H1 (cell line): ENCODE measurements at regions not wholly inside any gene's neighbourhood (a gene's known extent, or its start where the extent isn't known, plus 50 kb on each side); places are given as distances from the start of the nearest gene placed in this dataset.

Experiments used
- CTCF ChIA-PET: fragments of 300-600 bp; sonication (Branson Sonifier 250); formaldehyde crosslinking; loops from one replicate; lab custom pipeline; 2021; ENCODE audit not compliant: partially characterized antibody; lab: Charles Lee
- POLR2A ChIA-PET: fragments of 300-600 bp; sonication (Branson Sonifier 250); formaldehyde crosslinking; loops from one replicate; lab custom pipeline; 2021; ENCODE audit warnings: inconsistent platforms; ENCODE audit not compliant: partially characterized antibody; lab: Charles Lee
- DNase-seq, 2 experiments: peaks; one replicate each; pipeline versions ENCODE4 v3.0.0 to v3.0.0-alpha.2; 2010 to 2022; ENCODE audit warnings: low spot score in 2 of 2, low read depth in 1 of 2, mixed read lengths in 1 of 2
- FAIRE-seq: peaks from 2 replicates; lab custom pipeline; 2011; peaks lifted over from hg19 to GRCh38; lab: Jason Lieb, UNC
- H2AFZ ChIP-seq: 2 replicates; pipeline ENCODE4 v1.8.1; 2012; ENCODE audit warnings: low read length, inconsistent platforms
- H2AK5ac ChIP-seq: 2 replicates; pipeline ENCODE4 v1.6.1; 2013; ENCODE audit warnings: low read depth, low read length
- H2BK120ac ChIP-seq: replicated peaks from 2 replicates; pipeline ENCODE3; 2013; ENCODE audit warnings: low read depth, low read length, inconsistent platforms
- H2BK12ac ChIP-seq: 2 replicates; pipeline ENCODE4 v1.6.1; 2013; ENCODE audit warnings: low read depth, low read length
- H2BK15ac ChIP-seq: 2 replicates; pipeline ENCODE4 v1.6.1; 2013; ENCODE audit warnings: low read length
- H2BK20ac ChIP-seq: 2 replicates; pipeline ENCODE4 v1.6.1; 2013; ENCODE audit warnings: low read length
- H2BK5ac ChIP-seq: 2 replicates; pipeline ENCODE4 v1.6.1; 2013; ENCODE audit warnings: low read depth, low read length
- H3K14ac ChIP-seq: 2 replicates; pipeline ENCODE4 v1.6.1; 2013; ENCODE audit warnings: inconsistent platforms; ENCODE audit not compliant: insufficient read length
- H3K18ac ChIP-seq: 2 replicates; pipeline ENCODE4 v1.6.1; 2013; ENCODE audit warnings: low read length; ENCODE audit errors: extremely low read depth
- H3K23ac ChIP-seq: 2 replicates; pipeline ENCODE4 v1.6.1; 2013; ENCODE audit warnings: inconsistent platforms; ENCODE audit not compliant: insufficient read length
- H3K23me2 ChIP-seq: 2 replicates; pipeline ENCODE4 v1.6.1; 2013; ENCODE audit warnings: low read depth, low read length
- H3K27ac ChIP-seq: 2 replicates; pipeline ENCODE4 v1.6.1; 2011; ENCODE audit warnings: low read depth, low read length, inconsistent platforms
- H3K27me3 ChIP-seq, 4 experiments: replicated peaks in 1 of 4; 1 replicate in 1 of 4; 2 replicates in 3 of 4; pipeline versions ENCODE4 v1.6.1 to v1.8.1; 2011 to 2013; ENCODE audit warnings: low read length in 3 of 4, mild to moderate bottlenecking in 3 of 4, inconsistent platforms in 2 of 4, mixed read lengths in 2 of 4, moderate library complexity in 1 of 4; ENCODE audit not compliant: control insufficient read depth in 3 of 4, insufficient read depth in 3 of 4; ENCODE audit errors: extremely low read depth in 1 of 4
- H3K36me3 ChIP-seq, 4 experiments: 2 replicates each; pipeline versions ENCODE4 v1.6.1 to v1.8.1; 2011 to 2013; ENCODE audit warnings: mild to moderate bottlenecking in 4 of 4, low read length in 3 of 4, moderate library complexity in 2 of 4, control low read depth in 1 of 4, inconsistent platforms in 1 of 4; ENCODE audit not compliant: insufficient read depth in 4 of 4, control insufficient read depth in 2 of 4
- H3K4ac ChIP-seq: replicated peaks from 2 replicates; pipeline ENCODE3; 2013; ENCODE audit warnings: low read length, low read depth, mixed read lengths, inconsistent platforms; ENCODE audit not compliant: insufficient read length
- H3K4me1 ChIP-seq, 4 experiments: replicated peaks in 1 of 4; 1 replicate in 1 of 4; 2 replicates in 3 of 4; pipeline versions ENCODE4 v1.6.1 to v1.8.1; 2011 to 2013; ENCODE audit warnings: low read length in 3 of 4, inconsistent platforms in 2 of 4, mixed read lengths in 1 of 4; ENCODE audit not compliant: insufficient read depth in 4 of 4, control insufficient read depth in 3 of 4
- H3K4me2 ChIP-seq, 2 experiments: 2 replicates each; pipeline versions ENCODE4 v1.6.1 to v1.8.1; 2011 to 2013; ENCODE audit warnings: low read depth in 2 of 2, low read length in 2 of 2, control low read depth in 1 of 2, inconsistent platforms in 1 of 2, mild to moderate bottlenecking in 1 of 2; ENCODE audit not compliant: insufficient read depth in 1 of 2
- H3K4me3 ChIP-seq, 4 experiments: fragments of 200-600, 300-600 bp in 1 of 4; sonication (generic), shearing (Covaris generic), sonication (Bioruptor Twin) in 1 of 4; 2 replicates each; pipeline versions ENCODE4 v1.5.1 to v1.8.1; 2011 to 2016; ENCODE audit warnings: low read length in 4 of 4, low read depth in 3 of 4, control low read depth in 2 of 4, inconsistent platforms in 2 of 4, mild to moderate bottlenecking in 2 of 4, mixed read lengths in 1 of 4, moderate library complexity in 1 of 4; ENCODE audit not compliant: insufficient read depth in 2 of 4; ENCODE audit errors: extremely low read depth in 1 of 4
- H3K56ac ChIP-seq: replicated peaks from 2 replicates; pipeline ENCODE3; 2013; ENCODE audit warnings: low read depth, mild to moderate bottlenecking, mixed read lengths, low read length, inconsistent platforms; ENCODE audit not compliant: insufficient read length
- H3K79me1 ChIP-seq: 2 replicates; pipeline ENCODE4 v1.6.1; 2013; ENCODE audit warnings: low read depth, low read length, control low read depth
- H3K79me2 ChIP-seq, 2 experiments: 2 replicates each; pipeline versions ENCODE4 v1.6.1 to v1.8.1; 2012 to 2013; ENCODE audit warnings: low read length in 2 of 2, mild to moderate bottlenecking in 2 of 2, inconsistent platforms in 1 of 2; ENCODE audit not compliant: insufficient read depth in 2 of 2, control insufficient read depth in 1 of 2
- H3K9ac ChIP-seq, 4 experiments: replicated peaks in 1 of 4; 1 replicate in 1 of 4; 2 replicates in 3 of 4; pipeline versions ENCODE4 v1.6.1 to v1.8.1; 2011 to 2013; ENCODE audit warnings: low read depth in 3 of 4, low read length in 3 of 4, control low read depth in 2 of 4, mild to moderate bottlenecking in 2 of 4, moderate library complexity in 2 of 4, inconsistent platforms in 1 of 4; ENCODE audit errors: extremely low read depth in 1 of 4
- H3K9me3 ChIP-seq, 2 experiments: 2 replicates each; pipeline versions ENCODE4 v1.6.1 to v1.8.1; 2012 to 2013; ENCODE audit warnings: mild to moderate bottlenecking in 2 of 2, moderate library complexity in 2 of 2, control low read depth in 1 of 2, inconsistent platforms in 1 of 2, low read depth in 1 of 2, low read length in 1 of 2, mixed read lengths in 1 of 2; ENCODE audit not compliant: insufficient read depth in 2 of 2
- H4K20me1 ChIP-seq, 2 experiments: replicated peaks in 1 of 2; 2 replicates each; pipeline versions ENCODE3 to v1.8.1; 2011 to 2013; ENCODE audit warnings: inconsistent platforms in 2 of 2, low read length in 2 of 2, mild to moderate bottlenecking in 1 of 2; ENCODE audit not compliant: insufficient read depth in 2 of 2, control insufficient read depth in 1 of 2
- H4K5ac ChIP-seq: 2 replicates; pipeline ENCODE4 v1.6.1; 2013; ENCODE audit warnings: low read length, low read depth, mixed read lengths, inconsistent platforms; ENCODE audit not compliant: insufficient read length
- H4K8ac ChIP-seq: 2 replicates; pipeline ENCODE4 v1.8.0; 2013; ENCODE audit warnings: mild to moderate bottlenecking, moderate library complexity, low read length, inconsistent platforms; ENCODE audit not compliant: insufficient read depth; ENCODE audit errors: extremely low read depth
- H4K91ac ChIP-seq: replicated peaks from 2 replicates; pipeline ENCODE3; 2013; ENCODE audit warnings: low read length, mixed read lengths, inconsistent platforms; ENCODE audit not compliant: insufficient read length
- CHD1 ChIP-seq: IDR thresholded peaks from 2 replicates; pipeline ENCODE4 v1.6.1; 2012; ENCODE audit warnings: low read depth, low read length, improper control_type of control experiment
- CREB1 ChIP-seq: IDR thresholded peaks from 2 replicates; pipeline ENCODE4 v1.6.1; 2012; ENCODE audit warnings: inconsistent platforms
- CTCF ChIP-seq, 3 experiments: IDR thresholded peaks; 1 replicate in 2 of 3; 2 replicates in 1 of 3; pipeline versions ENCODE4 v1.5.1 to v1.6.1; 2011; ENCODE audit warnings: low read length in 3 of 3, mild to moderate bottlenecking in 3 of 3, inconsistent platforms in 2 of 3, low read depth in 1 of 3, moderate library complexity in 1 of 3; ENCODE audit not compliant: insufficient read depth in 1 of 3; ENCODE audit errors: control extremely low read depth in 1 of 3
- GABPA ChIP-seq: IDR thresholded peaks from 2 replicates; pipeline ENCODE4 v1.6.1; 2011; ENCODE audit warnings: mild to moderate bottlenecking, low read length, moderate library complexity, borderline replicate concordance; ENCODE audit not compliant: insufficient read depth
- HDAC6 ChIP-seq: IDR thresholded peaks from one replicate; pipeline ENCODE4 v1.7.1; 2012; ENCODE audit warnings: low read depth, mild to moderate bottlenecking, inconsistent platforms, low read length, moderate library complexity
- KDM1A ChIP-seq: fragments of 200-600, 300-600 bp; sonication (generic); IDR thresholded peaks from 2 replicates; pipeline ENCODE4 v1.7.1; 2016; ENCODE audit warnings: mild to moderate bottlenecking, low read length, borderline replicate concordance
- KDM4A ChIP-seq: IDR thresholded peaks from one replicate; pipeline ENCODE4 v1.7.1; 2012; ENCODE audit warnings: low read depth, mild to moderate bottlenecking, moderate library complexity, low read length, inconsistent platforms; ENCODE audit not compliant: severe bottlenecking
- POLR2AphosphoS5 ChIP-seq: IDR thresholded peaks from 2 replicates; pipeline ENCODE4 v1.6.1; 2011; ENCODE audit warnings: low read depth, low read length
- SIN3A ChIP-seq, 2 experiments: IDR thresholded peaks in 1 of 2; conservative IDR thresholded peaks in 1 of 2; 2 replicates each; pipeline ENCODE4 v1.6.1; 2011 to 2012; ENCODE audit warnings: low read length in 2 of 2, improper control_type of control experiment in 1 of 2, low read depth in 1 of 2, mild to moderate bottlenecking in 1 of 2
- SIRT6 ChIP-seq: IDR thresholded peaks from one replicate; pipeline ENCODE4 v1.7.1; 2012; ENCODE audit warnings: low read length, inconsistent platforms
- SP2 ChIP-seq: IDR thresholded peaks from 2 replicates; pipeline ENCODE4 v1.6.1; 2012; ENCODE audit warnings: mild to moderate bottlenecking, low read length, inconsistent platforms
- WGBS, 2 experiments: shearing (Covaris generic) in 1 of 2; methylation state at CpG; one replicate each; pipeline versions ENCODE4 v1.1.6 to v1.1.7; 2013 to 2015; ENCODE audit warnings: low lambda C conversion rate in 2 of 2, mixed read lengths in 2 of 2, inconsistent platforms in 1 of 2, low coverage in 1 of 2, missing lambda C conversion rate in 1 of 2; ENCODE audit not compliant: insufficient replicate concordance in 2 of 2, insufficient coverage in 1 of 2, insufficient read length in 1 of 2; ENCODE audit errors: extremely low coverage in 1 of 2, missing lambda C conversion rate in 1 of 2; 5-methylcytosine and 5-hydroxymethylcytosine counted together

GRCh38 chr12:65681226-65681625 is 143.1 kb upstream of the HMGA2 start:
- Histone ChIP-seq H3K27ac (no peak overlapping the region), H3K18ac (no peak overlapping the region), H3K79me2 (no peaks in the 10 kb centered on the region), H3K4me1 (no peaks in the 10 kb centered on the region), H4K91ac (no peak overlapping the region), H2BK5ac (no peak overlapping the region), H3K4me3 (no peak overlapping the region)
- POLR2A ChIA-PET: no interaction called here
- no peak for FAIRE-seq
- TF ChIP-seq POLR2AphosphoS5 (no peak), SIN3A (conservative IDR thresholded peaks at IDR 0.05 in 1 of 2, IDR thresholded peaks at IDR 0.05 in 1 of 2; ENCODE audit: low read depth in 1 of 2, low read length in 2 of 2) (no peak), GABPA (no peak), CTCF (IDR thresholded peaks at IDR 0.05; ENCODE audit: control extremely low read depth in 1 of 3, insufficient read depth in 1 of 3, low read depth in 1 of 3, low read length in 3 of 3) (no peak), SP2 (no peak), SIRT6 (no peak), CREB1 (no peak), CHD1 (no peak), KDM1A (no peak), KDM4A (no peak), HDAC6 (no peak)
- TF ChIP-seq, all 59 proteins: peak for 0
- Histone ChIP-seq H2BK120ac (no peak overlapping the region), H3K79me1 (no peaks in the 10 kb centered on the region), H4K20me1 (no peaks in the 10 kb centered on the region), H2BK20ac (no peak overlapping the region), H2BK12ac (no peak overlapping the region), H3K9ac (no peak overlapping the region), H3K23ac (no peak overlapping the region), H4K8ac (no peak overlapping the region), H3K4me2 (no peak overlapping the region), H3K9me3 (no peaks in the 10 kb centered on the region), H4K5ac (no peak overlapping the region), H3K23me2 (no peaks in the 10 kb centered on the region), H2BK15ac (no peak overlapping the region), H2AK5ac (no peak overlapping the region), H3K36me3 (no peaks in the 10 kb centered on the region), H3K56ac (no peak overlapping the region), H3K27me3 (no peaks in the 10 kb centered on the region), H3K14ac (no peak overlapping the region), H3K4ac (no peak overlapping the region), H2AFZ (no peak overlapping the region)
- WGBS, 2 experiments: 100% methylated on average over 1 of the region's 1 CpG; no CpG with 5 or more reads in 1 of the 2 experiments
- CTCF ChIA-PET: interaction anchor here (1.0 kb wide), 1 partner anchor 125 kb away, joined by 3 read pairs; no protein-coding TSS in a partner anchor
- no peak for DNase-seq
